HG02798 (cell line): ENCODE measurements at regions not wholly inside any gene's neighbourhood (a gene's known extent, or its start where the extent isn't known, plus 50 kb on each side); places are given as distances from the start of the nearest gene placed in this dataset.

Source experiments
- ATAC-seq: cut with Tn5 transposase; IDR thresholded peaks from one replicate; pipeline ENCODE4 v1.9.1; 2021; ENCODE audit warnings: mild to moderate bottlenecking; ENCODE audit not compliant: unreplicated experiment, poor library complexity

DNA sequence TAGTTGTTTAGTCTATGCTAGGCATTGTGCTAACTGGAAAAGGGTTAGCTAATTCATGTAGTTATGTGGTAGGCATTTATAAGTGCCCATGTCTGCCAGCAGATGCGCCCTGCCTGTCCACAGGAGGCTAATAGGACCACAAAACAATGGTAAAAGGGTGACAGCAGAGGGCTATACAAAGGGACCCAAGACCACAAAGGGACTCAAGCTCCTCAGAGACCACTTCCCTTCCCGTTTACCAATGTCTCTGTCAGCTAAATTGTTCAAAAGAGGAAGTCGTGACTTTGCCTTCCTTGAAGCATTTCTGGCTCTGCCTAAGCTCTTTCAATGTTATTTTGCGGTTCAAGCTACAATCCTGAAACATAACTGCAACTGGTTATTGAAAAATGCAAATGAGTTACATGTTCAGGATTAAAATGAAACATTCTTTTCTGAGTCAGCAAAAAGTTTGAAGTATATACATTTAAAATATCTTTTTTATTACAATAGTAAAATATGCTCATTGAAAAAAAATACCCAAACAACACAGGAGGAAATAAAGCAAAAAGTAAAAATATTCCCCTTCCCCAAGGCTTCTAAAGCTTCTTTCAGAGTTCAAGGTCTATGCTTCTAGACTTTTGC, 149.2 kb downstream of the MAF start:
- no peak for ATAC-seq

DNA sequence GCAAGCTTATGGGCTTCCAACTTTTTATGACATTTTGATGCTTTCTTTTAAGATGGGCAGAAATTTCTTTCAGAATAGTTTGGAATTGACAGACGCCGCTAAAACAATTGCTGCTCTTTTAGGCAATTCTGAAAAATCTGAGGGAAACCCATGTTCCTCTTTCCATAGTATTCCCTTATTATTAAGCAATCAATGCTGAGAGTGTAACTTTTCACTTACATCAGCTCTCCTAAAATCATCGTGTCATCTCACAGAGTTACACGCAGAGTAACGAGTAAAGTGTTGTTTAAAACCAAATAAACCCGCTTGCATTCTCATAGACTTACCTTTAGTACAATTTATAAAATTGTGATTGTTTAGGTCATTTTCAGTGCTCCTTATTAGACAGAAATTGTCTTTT, 150.6 kb downstream of the MAF start:
- ATAC-seq, result no peak

DNA sequence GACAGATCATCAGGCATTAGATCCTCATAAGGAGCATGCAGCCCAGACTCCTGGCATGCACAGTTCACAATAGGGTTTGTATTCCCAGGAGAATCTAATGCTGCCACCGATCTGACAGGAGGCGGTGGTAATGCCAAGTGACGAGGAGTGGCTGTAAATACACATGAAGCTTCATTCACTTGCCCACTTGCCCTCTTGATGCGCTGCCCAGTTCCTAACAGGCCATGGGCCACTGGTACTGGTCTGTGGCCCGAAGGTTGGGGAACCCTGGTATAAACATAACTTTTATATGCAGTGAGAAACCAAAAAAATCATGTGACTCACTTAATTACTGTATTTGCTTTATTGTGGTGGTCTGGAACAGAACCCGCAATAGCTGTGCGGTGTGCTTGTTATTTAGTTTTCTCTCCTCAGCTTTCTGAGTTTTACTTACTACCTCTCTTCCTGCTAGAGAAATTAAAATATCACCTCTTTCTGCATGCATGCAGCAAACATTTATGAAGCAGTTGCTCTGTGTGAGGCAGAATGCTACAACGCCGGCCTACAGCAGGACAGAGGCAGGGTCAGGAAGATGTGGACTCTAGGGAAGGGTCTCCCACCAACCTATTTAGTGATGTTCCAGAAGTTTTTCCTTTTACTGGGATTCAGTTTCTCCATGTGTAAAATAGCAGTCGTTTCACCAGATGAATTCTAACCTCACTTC, 151.3 kb downstream of the MAF start:
- no peak for ATAC-seq

DNA sequence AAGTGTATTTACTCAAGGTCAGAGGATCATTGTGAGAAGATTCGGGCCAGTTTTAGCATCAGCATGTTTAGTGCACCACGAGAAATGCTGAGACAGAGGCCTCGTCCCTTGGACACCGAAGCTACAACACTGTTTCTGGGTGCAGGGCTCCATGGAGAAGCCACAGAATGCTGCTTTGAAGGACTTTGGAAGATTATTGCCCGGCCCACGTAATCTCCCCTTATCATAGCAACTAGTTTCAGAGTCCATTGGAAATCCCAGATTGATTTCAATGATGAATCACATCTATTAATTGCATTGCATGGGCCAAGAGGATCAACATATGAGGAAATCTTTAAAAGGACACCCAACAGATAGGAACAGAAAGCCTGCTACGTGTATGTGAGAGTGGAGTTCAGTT, 156.0 kb downstream of the MAF start:
- no peak for ATAC-seq

DNA sequence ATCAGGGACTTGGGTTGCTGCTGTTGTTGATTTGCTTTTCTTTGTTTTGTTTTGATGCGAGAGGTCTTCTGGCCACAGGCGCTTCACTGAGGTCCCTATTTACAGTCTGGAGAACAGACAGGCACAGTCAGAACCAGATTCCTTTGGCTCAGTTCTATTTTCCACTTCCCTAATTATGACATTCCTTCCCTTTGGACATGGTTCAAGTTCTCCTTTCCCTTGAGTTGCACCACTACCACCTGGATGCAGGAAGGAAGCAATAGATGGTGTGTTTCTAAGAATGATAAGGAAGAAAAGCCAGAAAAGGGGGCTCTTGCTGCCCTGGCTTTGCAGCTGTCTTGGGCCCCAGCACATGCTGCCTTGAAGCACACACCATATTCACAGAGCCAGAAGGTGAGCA, 160.6 kb downstream of the MAF start:
- no peak for ATAC-seq

DNA sequence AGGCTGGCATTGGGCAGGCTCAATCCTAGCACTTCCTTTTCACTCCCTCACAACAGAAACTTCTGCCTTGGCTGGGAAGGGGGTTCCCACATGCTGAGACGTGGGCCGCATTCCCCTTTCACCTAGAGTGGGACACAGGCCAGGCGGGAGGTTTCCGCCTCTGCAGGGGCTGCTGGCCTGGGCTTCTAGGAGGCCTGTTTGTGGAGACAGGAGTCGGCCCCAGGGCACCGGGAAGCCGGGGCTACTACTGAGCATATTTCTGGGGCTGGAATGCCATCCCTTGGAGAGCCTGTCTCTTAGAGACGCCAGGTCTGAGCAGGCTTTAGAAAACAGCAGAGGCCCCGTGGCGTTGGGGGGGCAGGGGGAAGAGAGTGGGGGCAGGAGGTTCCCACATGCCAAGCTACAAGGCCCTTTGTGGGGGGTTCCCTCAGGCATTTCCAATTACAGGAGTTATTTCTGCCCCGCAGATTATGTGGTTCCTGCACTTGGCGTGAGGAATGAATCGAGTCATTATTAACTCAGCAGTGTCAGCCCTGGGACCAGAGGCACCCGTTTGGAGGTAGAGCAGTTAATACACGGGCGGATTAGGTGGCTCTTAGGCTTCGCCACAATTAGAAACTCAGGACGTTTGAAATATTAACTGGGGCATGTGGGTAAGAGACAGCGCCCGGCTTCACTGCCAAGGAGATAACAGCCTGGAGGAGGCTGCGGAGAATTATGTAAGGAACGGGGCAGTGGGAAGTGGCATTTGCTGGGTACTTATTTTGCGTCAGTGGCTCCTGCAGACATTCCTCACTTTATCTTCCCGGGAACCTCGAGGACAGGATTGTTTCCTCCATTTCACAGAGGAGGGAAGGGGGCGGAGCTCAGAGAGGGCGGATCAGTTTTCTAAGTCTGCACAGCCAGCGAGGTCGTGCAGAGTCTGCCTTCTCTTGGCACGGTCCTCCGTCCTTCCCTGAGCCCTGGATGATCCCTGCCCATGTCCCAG, 162.5 kb downstream of the MAF start:
- no peak for ATAC-seq

DNA sequence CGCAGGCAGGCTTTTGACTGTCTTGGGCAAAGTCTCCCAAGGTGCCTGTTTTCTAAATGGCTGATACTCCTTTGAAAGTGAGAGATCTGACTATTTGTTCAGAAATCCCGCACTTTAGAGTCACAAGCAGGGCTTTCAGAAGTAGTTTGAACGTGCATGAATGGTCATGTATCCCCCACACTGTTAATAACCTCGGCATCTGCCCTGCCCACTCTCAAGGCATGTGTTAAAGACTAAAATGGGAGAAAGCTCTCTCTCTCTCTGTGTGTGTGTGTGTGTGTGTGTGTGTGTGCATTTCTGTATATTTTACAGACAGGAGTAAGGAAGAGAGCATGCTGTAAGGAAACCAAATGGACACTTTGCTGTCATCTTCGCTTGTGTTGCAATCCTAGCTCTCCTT, 163.7 kb downstream of the MAF start:
- ATAC-seq, result no peak

DNA sequence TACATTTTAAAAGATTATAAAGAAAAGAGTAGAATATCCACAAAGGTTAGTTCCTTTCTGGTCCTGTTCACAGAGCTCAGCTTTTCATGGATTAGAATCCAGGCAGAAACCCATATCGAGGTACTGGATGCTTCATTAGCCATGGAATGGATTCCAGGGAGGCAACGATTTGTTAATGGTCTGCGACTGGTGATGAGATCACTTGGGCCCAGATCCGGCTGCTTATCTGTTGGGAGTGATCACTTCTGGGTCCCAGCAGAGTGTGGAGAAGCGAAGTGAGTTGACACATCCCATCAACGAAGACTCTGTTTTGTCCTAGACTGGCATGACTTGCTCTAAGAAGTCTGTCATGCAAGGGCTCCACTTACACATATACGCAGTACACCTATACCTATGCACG, 165.8 kb downstream of the MAF start:
- ATAC-seq, result no peak

DNA sequence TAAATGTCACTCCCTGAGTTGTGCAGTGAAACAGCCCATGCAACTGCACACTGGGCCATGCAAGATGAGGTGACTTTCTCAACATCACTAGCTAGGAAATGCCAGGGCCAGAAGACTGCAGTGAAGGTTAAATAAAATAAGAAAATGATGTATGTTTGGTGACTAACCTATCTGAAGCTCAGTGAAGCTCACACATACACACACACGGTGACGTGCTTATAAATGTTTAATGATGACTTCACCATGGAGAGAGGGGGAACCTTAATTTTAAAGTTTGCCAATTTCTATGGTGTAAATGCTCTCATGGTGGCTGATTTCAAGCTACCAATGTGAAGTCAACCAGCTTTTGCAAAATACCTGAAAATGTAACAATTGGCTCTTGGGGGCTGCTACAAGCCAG, 166.4 kb downstream of the MAF start:
- ATAC-seq, result no peak

DNA sequence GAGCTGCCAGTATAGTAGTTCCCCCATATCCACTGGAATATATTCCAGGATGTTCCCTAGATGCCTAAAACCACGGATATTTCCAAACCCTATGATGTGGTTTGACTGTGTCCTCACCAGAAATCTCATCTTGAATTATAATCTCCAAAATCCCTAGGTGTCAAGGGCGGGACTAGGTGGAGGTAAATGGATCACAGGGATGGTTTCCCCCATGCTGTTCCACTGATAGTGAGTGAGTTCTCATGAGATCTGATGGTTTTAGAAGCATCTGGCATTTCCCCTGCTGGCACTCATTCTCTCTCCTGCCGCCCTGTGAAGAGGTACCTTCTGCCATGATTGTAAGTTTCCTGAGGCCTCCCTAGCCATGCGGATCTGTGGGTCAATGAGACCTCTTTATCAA, 168.6 kb downstream of the MAF start:
- no peak for ATAC-seq

DNA sequence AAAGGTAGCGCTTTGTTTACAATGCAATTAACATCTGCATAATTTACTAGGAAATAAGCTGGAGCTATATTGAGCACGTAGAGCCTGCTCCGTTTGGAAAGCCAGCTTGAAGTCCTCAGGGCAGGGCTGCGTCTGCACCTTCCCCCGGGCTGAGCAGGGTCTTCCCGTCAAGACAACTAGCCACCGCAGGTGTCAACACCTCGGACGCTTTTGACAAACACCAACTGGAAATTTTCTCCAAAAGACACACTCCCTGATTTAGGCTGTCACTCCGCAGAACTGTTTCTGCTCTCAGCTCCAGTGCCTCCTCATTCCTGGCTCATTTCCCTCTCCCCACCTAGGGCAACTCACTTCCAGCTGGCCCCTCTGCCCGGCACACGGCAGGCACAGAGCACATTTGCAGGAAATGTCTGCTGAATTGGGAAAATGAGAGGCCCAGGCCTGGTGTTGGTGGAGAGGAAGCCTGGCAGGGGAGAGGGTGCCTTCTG, 170.3 kb downstream of the MAF start:
- no peak for ATAC-seq

DNA sequence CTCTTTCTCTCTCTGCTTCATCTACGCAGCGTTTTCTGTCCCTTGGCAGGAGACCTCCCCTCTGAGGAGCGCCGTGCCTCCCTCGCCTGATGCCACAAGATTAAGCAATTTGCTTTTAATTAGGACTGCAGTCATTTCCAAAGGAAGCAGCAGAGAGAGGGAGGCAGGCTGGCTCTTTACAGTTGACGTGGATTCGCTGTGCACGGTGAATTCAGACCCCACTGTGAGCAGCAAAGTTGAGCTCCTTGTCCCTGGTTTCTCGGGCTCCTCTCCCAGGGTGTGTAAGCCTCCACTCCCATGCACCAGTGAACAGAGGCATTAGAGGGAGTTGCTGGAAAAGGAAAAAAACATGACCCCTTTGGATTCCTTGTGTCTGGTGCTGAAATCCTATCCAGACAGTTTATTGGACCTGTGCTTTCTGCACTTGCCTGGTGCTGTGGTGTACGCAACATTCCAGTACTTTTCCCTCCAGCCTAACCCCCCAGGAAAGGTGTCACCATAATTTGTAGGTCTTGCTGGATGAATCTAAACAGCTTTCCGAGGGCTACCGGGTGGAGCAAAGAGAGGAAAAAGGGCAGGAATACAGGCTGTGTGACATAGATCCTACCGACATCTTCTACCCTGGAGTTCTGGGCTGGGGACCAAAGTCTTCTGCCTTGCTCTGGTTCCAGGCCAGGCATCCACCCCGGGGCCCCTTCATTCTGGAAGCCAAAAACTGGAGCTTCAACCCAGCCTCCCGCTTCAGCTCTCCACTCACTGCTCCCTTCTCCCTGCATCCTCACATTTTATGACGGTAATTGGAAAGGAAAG, 171.0 kb downstream of the MAF start:
- no peak for ATAC-seq

DNA sequence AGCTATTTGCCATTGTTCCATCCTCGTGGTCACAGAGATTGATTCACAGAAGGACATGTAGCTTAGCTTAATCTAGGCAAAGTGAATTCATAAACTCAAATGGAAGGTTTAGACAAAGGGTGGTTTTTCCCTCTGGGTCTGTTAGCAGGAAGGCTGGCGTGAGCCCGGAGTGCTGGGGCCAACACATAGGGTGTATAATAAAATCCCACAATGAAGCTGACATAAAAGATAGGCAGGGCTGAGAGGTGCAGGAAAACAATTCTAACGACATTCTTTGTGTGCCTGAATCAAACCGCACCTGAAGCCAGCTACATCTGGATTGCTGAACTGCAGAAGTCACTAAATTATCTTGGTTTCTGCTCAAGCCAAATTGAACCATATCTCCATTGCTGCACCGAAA, 173.9 kb downstream of the MAF start:
- no peak for ATAC-seq

DNA sequence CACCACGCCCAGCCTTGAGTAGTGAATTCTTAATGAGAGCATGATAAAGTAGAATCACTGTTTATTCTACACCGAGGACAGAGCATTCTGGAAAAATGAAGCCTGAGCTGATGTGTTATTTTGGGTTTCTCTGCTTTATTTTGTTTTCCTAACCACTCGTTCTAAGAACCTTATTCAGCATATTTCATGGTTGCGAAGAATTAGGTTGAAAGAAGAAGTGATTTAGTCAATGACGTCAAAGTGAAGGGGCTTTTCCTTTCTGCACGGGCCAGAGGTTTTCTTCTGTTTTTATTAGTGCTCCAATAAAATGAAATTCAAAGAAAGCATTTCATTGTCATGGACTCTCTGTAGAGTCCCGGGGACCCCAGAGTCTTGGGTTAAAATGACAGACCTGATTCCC, 178.5 kb downstream of the MAF start:
- no peak for ATAC-seq

DNA sequence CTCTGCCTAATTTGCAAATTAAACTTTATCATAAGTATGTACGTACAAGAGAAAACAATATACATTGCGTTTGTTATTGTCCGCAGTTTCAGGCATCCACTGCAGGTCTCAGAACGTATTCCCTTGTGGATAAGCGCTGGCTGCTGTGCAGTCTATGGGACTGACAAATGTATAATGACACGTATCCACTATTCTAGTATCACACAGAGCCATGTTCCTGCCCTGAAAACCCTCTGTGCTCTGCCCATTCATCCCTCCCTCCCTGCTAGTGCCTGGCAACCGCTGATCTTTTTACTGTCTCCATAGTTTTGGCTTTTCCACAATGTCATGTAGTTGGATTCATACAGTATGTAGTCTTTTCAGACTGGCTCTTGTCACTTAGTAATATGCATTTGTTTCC, 179.4 kb downstream of the MAF start:
- ATAC-seq, result no peak

DNA sequence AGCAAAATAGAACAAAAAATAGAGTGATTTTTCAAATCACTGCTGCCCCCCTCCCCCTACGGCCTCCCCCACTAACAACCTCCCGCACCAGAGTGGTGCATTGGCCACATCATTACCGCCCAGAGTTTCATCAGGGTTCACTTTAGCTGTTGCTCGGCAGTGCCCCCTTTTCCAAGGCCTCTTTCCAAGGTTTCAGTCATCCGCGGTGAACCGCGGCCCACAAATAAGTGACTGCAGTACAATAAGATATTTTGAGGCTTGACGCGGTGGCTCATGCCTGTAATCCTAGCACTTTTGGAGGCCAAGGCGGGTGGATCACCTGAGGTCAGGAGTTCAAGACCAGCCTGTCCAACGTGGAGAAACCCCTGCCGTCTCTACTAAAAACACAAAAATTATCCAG, 180.0 kb downstream of the MAF start:
- ATAC-seq, result no peak

DNA sequence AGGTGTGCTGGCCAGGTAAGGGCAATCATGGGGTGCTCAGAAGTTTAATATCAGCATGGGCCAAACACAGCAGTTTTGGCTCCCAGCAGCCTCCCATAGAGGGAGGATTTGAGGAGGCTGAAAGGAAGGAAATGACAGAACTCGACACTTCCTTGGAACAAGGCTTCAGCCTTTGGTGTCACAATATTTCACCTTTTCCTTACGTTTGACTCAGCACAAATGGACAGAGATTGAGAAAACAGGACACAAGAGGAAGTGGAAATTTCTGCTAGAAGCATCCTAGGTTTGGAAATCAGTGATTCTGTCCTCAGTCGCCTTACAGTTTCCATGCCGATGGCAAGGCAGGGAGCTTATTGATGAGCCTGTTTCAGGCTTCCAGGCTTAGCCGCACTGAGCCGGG, 181.4 kb downstream of the MAF start:
- no peak for ATAC-seq

DNA sequence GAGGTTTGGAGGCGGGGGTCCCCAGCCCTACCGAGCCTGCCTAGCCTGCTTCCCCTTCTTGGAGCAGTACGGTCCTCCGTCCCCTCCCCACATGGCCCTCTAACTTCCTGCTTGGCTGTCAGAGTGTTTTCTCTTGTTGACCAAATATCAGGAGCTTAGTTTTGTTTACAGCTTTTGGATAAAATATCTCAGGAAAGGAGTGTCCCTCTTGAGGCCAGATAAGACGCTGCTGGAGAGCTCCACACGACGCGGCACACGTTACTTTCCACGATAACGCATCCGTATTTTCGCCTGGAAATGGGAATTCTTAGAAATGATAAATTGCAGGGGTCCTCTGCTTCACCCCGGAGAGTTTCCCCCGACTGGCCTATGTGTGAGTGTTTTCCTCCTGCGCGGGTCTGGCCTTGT, 182.9 kb downstream of the MAF start:
- ATAC-seq, result no peak

DNA sequence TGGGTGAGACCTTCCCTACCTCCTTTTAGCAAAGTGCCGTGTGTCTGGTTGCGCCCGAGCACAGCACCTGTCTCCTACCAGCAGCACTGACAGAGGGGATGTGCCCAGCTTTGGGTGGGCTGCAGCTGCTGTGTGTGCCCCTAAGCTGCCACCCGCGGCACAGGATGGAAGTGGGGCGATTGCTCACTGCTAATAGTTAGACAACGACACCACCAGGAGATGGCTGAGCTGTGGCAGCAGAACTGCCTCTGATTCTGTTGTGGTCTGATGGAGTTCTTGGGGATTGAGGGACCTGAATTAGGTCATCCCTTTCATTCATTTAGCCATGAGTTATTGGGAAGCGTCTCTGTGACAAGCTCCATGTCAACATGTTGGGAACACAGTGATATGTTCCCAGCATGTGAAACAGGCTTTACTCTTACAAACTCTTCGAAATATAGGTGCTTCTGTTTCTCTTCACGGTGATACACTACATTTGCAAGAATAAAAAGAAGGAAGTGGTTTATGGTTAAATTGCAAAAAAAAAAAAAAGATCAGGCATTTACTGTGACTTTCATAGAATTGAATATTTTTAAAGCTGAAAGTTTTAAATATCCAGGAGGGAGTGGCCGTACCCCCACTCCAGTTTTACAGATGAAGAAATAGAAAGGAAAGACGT, 184.4 kb downstream of the MAF start:
- ATAC-seq, result no peak

DNA sequence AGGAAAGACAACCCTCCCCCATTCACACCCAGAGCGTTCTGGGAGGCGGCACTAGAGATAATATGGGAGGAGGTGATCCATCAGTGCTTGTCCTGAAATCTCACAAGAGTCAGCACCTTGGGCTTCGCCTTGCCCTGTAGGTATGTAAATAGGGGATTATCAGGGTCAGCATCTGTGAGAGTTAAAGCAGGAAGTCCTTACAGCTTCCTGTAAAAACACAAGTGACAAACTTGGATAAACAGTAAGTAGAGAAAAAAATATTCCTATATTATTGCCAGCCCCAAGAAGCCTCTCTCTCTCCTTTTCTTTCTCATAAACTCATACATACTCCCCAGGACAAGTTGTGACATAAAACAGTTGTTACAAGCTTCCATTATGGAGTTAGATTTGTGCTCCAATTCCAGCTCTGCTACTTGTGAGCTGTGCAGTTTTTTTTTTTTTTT, 187.7 kb downstream of the MAF start:
- ATAC-seq, result no peak
